ENCODE measurements at regions not wholly inside any gene's neighbourhood (a gene's known extent, or its start where the extent isn't known, plus 50 kb on each side); places are given as distances from the start of the nearest gene placed in this dataset.
A peak's percentile ranks its signal among the peaks of the same experiment; 100 is the strongest.

GRCh38 chr12:34604227-34604626, 581.9 kb downstream of the ALG10 start:
- H3K4me3 ChIP-seq (ENCODE audit: low read length) = no peak overlapping the region
- intact Hi-C loops (cut with DNase I, micrococcal nuclease) = no loop called here
- H3K9me3 ChIP-seq (ENCODE audit: control insufficient read depth in 1 of 2, insufficient read depth in 1 of 2, low read length in 2 of 2) = peaks cover 72 to 87% of the 10 kb centered on the region in 2 experiments

GRCh38 chr12:34604631-34605509, 582.6 kb downstream of the ALG10 start:
- H3K27ac Mint-ChIP-seq = no peak overlapping the region
- ChIA-PET CTCF (no interaction called here), POLR2A (no interaction called here)
- Histone ChIP-seq H3K27me3 (ENCODE audit: control insufficient read depth in 1 of 2, insufficient read depth in 2 of 2, low read length in 2 of 2) (no peaks in the 10 kb centered on the region), H3K36me3 (ENCODE audit: insufficient read depth, low read length) (no peaks in the 10 kb centered on the region), H3K9me3 (ENCODE audit: control insufficient read depth in 1 of 2, insufficient read depth in 1 of 2, low read length in 2 of 2) (peaks cover 66 to 81% of the 10 kb centered on the region in 2 experiments), H3K4me3 (ENCODE audit: low read length) (no peak overlapping the region), H3K27ac (ENCODE audit: low read depth in 1 of 2, low read length in 2 of 2) (no peak overlapping the region), H3K4me1 (ENCODE audit: insufficient read depth, low read length) (no peaks in the 10 kb centered on the region)
- DNase-seq (peak in 1 of 14 experiments; percentile 2), ATAC-seq (ENCODE audit: poor library complexity) (no peak)
- no peaks in the 10 kb centered on the region for H3K4me1 Mint-ChIP-seq (ENCODE audit: low read depth)
- H3K27me3 Mint-ChIP-seq = no peaks in the 10 kb centered on the region
- intact Hi-C loops (cut with DNase I, micrococcal nuclease) = no loop called here
- no peak for TF ChIP-seq CTCF (IDR thresholded peaks at IDR 0.05)
- H3K36me3 Mint-ChIP-seq (ENCODE audit: low read depth) = no peaks in the 10 kb centered on the region
- H3K4me3 Mint-ChIP-seq = no peak overlapping the region
- peaks cover 3% of the 10 kb centered on the region for H3K9me3 Mint-ChIP-seq

More at GRCh38 chr12:34604227-34604626, 581.9 kb downstream of the ALG10 start:
- H3K27ac Mint-ChIP-seq = no peak overlapping the region
- H3K27me3 Mint-ChIP-seq = no peaks in the 10 kb centered on the region
- no peak for ATAC-seq (ENCODE audit: poor library complexity)
- no peak overlapping the region for H3K4me3 Mint-ChIP-seq
- Histone ChIP-seq H3K4me1 (ENCODE audit: insufficient read depth, low read length) (no peaks in the 10 kb centered on the region), H3K36me3 (ENCODE audit: insufficient read depth, low read length) (no peaks in the 10 kb centered on the region), H3K27ac (ENCODE audit: low read depth in 1 of 2, low read length in 2 of 2) (no peak overlapping the region), H3K27me3 (ENCODE audit: control insufficient read depth in 1 of 2, insufficient read depth in 2 of 2, low read length in 2 of 2) (no peaks in the 10 kb centered on the region)
- ChIA-PET POLR2A (no interaction called here), CTCF (no interaction called here)
- no peaks in the 10 kb centered on the region for H3K36me3 Mint-ChIP-seq (ENCODE audit: low read depth)
- TF ChIP-seq CTCF (IDR thresholded peaks at IDR 0.05) = no peak
- H3K4me1 Mint-ChIP-seq (ENCODE audit: low read depth) = no peaks in the 10 kb centered on the region
- peak in 1 of 14 experiments; percentile 2 for DNase-seq
- peaks cover 4% of the 10 kb centered on the region for H3K9me3 Mint-ChIP-seq

- Histone ChIP-seq H3K4me3 (ENCODE audit: low read length) (no peak overlapping the region), H3K27ac (ENCODE audit: low read depth in 1 of 2, low read length in 2 of 2) (no peak overlapping the region), H3K36me3 (ENCODE audit: insufficient read depth, low read length) (no peaks in the 10 kb centered on the region), H3K9me3 (ENCODE audit: control insufficient read depth in 1 of 2, insufficient read depth in 1 of 2, low read length in 2 of 2) (peaks cover 62 to 75% of the 10 kb centered on the region in 2 experiments), H3K4me1 (ENCODE audit: insufficient read depth, low read length) (no peaks in the 10 kb centered on the region), H3K27me3 (ENCODE audit: control insufficient read depth in 1 of 2, insufficient read depth in 2 of 2, low read length in 2 of 2) (no peaks in the 10 kb centered on the region)
- no peak for TF ChIP-seq CTCF (IDR thresholded peaks at IDR 0.05)
- Mint-ChIP-seq H3K36me3 (ENCODE audit: low read depth) (no peaks in the 10 kb centered on the region), H3K27me3 (no peaks in the 10 kb centered on the region), H3K4me1 (ENCODE audit: low read depth) (no peaks in the 10 kb centered on the region), H3K27ac (no peak overlapping the region), H3K9me3 (peaks cover 3% of the 10 kb centered on the region), H3K4me3 (no peak overlapping the region)
- CTCF ChIA-PET = no interaction called here
- DNase-seq = peak in 1 of 14 experiments; percentile 4
- intact Hi-C loops (cut with DNase I, micrococcal nuclease) = no loop called here
- POLR2A ChIA-PET = no interaction called here
- ATAC-seq (ENCODE audit: poor library complexity) = no peak
Observed at GRCh38 chr12:34605510-34605887, 583.2 kb downstream of the ALG10 start.

Data from CD4-positive, alpha-beta T cell (primary cell).